Fibroblast of peridontal ligament (primary cell): ENCODE measurements at regions not wholly inside any gene's neighbourhood (a gene's known extent, or its start where the extent isn't known, plus 50 kb on each side); places are given as distances from the start of the nearest gene placed in this dataset.
"Not testable (repeated sequence)": the region's sequence is repeated elsewhere in the genome, so short reads cannot be mapped to it uniquely, and the experiment has no call there.

Experiments
- DNase-seq: peaks from one replicate; pipeline ENCODE4 v3.0.0-alpha.2; 2010; ENCODE audit errors: extremely low read depth

DNA sequence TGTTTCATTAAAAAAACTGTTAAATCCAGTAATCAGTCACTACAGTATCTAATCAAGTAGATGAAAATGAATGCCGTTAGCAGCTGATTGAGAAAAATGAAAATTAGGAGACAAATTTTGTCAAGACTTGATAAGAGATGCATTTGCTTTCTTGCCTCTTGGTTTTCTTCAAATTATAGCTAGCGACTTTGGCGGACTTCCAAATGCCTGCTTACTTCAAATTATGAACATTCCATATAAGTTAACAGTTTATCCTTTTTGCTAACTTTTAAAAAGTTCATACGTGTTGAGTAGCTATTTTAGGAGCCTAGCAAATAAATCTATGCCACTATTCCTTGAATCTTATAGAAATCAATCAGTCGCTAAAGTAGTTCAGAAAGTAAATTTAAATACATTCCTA, 58.8 kb downstream of the PPP4R3C start:
- no peak for DNase-seq

DNA sequence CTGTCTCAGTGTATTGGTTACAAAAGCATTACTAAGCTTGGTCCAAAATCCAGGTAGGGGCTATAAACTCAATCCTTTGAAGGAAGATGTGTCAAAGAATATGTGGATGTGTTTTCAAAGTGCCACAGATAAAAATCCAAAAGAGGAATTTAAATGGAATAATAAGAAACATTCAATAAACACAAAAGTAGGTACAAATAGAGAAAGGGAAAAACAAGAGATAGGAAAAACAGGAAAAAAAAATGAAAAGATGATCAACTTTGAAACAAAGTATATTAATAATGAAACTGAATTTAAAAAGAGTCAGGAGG, 64.0 kb downstream of the PPP4R3C start:
- no peak for DNase-seq

DNA sequence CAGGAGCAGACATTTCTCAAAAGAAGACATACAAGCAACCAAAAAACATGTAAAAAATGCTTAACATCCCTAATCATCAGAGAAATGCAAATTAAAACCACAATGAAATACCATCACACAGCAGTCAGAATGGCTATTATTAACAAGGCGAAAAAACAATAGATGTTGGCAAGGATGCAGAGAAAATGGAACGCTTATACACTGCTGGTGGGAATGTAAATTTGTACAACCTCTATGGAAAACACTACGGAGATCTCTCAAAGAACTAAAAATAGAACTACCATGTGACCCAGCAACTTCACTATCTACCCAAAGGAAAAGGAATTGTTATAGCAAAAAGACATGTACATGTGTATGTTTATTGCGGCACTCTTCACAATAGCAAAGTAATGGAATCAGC, 71.5 kb downstream of the PPP4R3C start:
- DNase-seq: no peak

DNA sequence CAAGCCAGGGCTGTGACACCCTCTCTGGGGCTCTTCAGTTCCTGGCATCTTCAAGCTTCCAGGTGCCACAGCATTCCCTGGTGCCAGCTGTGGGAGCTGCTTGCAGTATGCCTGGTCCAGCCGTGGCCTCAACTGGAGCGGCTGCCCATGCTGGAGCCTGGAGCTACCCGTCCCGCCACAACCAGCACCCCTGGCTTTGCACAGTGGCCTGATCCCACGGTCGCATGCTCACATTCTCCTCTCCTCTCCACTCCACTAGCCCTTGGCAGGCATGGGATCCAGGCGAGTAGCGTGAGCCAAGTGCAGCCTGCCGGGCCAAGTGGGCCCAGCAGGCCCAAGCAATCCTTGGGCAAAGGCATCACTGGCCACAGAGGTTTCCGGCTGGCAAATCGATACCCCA, 81.7 kb downstream of the PPP4R3C start:
- DNase-seq: no peak

DNA sequence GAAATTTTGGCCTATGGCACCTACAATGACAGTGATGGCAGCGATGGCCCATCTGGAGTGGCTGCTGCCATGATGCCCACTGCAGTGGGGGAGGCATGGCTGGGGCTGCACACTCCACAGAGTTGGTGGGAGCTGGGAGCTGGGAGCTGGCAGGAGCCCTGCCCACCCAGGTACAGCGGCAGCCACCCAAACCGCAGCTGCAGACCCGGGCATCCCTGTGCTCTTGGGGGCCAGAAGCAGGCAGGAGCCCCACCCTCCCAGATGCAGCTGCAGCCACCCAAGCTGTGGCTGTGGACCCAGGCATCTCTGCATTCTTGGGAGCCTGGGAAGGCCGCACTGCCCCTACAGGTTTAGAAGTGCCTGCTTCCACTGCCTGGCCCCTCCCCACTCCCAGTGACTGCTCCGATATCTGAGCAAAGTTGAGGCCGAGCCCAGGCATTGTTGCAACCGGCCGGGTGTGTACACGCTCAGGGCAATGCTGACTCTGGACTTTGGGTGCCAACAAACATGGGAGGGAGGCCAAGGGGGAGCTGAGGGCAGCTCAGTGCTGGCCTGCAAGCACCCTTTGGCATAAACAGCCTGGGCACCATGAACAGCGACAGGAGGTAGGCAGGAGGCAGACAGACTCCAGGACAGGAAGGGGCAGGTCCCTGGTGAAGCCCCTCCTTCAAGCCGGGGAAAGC, 82.8 kb downstream of the PPP4R3C start:
- DNase-seq: no peak

DNA sequence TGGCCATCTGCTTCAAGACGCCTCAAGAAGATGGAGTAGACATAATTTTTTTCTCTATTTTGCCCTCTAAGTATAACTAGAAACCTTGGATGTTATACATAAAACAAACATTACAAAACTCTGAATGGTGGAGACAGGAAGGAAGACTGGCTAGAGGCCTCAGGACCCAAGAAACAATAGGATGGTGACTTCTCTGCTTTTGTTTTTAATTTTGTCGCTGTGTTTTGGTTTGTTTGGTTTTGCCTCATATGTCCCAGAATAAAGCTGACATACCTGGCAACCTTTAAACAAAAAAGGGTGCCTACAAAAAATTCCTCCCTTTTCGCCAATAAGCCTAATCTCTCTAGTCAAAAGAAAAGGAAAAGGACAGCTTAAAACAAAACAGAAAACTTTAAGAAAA, 109.1 kb downstream of the PPP4R3C start:
- DNase-seq: no peak

DNA sequence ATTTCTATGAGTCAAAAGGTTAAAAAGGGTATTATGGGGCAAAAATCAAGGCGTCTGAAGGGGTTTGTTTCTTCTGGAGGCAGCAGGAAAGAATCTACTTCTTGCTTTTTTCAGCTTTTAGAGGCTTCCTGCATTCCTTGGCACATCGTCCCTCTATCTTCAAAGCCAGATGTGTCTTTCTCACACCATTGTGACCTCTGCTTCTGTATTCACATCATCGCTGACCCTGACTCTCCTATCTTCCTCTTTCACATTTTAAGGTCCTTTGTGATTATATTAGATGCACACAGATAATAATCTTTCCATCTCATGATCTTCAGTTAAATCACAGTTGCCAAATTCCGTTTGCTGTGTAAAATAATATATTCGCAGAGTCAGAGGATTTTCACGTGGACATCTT, 112.7 kb downstream of the PPP4R3C start:
- DNase-seq: no peak

DNA sequence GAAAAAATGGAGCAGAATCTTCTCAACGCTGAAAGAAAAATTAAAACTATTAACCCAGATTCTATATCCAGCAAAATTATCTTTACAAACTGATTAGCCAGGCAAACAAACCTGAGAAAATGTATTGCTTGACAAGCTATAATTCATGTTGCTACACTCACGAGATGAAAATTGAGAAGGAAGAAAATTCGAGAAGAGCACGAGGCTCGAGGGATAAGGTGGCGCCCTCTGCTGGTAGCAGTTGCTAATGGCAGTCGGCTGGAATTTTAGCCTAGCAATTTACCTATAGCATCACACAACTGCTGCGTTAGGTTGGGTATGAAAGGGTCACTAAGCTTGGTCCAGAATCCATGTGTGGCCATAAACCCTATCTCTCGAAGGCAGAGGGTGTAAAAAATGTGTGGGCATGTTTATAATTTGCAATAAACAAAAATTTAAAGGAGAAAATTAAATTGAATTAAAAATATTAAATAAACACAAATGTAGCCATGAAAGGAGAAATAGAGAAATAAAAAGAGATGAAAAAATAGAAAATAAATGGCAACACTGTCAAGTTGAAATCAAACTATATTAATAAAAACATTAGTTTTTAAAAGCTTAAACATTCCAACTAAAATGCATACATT, 126.6 kb downstream of the PPP4R3C start:
- DNase-seq: no peak

DNA sequence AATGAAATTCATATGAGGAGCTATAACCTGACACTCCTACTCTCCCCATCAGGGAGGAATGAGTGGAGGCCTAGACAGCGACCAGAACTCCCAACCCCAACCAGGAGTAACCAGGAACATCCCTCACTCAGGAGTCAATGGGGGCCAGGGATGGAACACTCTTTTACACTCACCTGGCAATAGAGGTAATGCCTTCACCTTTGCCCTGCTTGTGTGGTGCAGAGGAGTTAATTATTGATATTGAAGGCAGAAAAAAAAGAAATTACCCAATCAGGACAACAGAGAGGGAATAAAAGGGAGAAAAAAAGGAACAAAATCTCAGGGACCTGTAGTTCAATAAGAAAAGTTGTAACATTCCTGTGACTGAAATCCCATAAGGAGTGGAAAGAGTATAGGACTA, 141.5 kb downstream of the PPP4R3C start:
- DNase-seq: no peak

DNA sequence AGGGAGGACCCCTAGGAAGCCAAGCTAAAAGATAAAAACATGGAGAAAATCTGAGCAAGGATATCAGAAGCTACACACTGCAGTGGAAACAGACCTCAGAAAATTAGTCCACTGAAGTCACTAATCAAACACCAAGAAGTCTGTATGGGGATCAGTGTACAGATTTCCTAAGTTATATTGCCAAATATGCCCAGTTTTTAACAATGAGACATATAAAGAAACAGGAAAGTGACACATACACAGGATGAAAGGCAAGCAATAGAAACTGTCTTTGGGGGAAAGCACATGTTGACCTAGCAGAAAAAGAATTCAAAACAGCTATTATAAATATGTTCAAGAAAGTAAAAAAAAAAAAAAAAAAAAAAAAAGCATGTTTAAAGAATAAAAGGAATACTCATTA, 153.7 kb downstream of the PPP4R3C start:
- no peak for DNase-seq

DNA sequence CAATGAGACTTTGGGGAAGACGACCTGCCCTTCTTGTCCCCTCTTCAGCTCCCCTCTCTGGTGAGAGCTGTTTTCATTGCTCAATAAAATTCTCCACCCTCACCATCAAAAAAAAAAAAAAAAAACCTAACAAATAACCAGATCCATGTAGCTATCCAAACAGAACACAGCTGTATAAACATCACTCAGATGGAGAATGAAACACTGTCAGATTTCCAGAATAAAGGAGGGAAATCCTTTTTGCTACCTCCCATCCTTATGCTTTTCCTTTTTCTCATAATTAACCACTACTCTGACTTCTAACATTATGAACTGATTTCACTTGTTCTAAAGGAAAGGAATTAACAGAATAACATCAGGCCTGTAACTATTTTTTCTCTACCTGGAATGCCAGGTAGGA, 155.6 kb downstream of the PPP4R3C start:
- no peak for DNase-seq

DNA sequence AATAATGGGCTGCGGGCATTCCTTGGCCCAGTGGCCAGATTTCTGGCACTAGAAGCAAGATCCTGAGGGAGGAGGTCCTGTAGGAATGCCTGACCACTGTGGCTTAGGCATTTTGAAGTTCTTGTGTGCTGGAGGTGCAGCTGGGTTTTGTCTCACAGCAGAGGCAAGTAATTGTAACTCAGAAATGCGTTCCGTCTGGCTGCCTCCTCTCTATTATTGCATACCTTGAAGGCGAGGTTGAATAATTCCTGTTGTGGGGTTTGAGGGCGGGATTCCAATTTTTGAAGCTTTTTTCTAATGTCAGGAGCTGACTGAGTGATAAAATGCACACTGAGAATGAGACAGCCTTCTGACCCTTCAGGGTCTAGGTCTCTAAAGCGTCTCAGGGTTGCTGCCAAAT, 170.6 kb downstream of the PPP4R3C start:
- DNase-seq: not testable (repeated sequence)

DNA sequence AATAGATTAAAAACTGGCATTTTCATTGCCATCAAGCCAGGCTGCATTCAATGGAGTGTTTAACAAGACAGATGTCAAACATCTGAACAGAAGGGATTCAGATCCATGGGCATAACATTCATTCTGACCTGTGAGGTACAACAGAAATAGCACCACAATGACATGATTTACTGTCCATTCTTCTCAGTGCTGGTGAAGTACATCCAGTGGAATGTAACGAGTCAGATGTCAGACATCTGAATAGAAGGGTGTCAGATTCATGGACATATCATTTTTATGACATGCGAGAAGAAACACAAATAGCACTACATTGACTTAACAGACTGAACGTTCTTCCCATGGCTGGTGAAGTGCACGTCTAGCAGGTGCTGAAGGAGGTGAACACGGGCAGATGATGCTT, 186.4 kb downstream of the PPP4R3C start:
- DNase-seq: no peak

DNA sequence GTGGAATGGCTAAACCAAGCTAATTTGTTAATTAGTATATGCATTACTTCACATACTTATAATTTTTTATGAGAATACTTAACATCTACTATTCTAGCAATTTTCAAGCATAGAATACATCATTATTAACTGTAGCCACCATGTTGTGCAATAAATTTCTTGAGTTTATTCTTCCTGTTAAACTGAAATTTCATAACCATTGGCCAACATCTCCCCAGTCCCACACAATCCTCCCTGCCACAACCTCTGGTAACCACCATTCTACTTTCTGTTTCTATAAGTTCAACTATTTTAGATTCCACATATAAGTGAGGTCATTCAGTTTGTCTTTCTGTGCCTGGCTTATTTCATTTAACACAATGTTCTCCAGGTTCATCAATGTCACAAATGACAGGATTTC, 208.5 kb downstream of the PPP4R3C start:
- DNase-seq: no peak

DNA sequence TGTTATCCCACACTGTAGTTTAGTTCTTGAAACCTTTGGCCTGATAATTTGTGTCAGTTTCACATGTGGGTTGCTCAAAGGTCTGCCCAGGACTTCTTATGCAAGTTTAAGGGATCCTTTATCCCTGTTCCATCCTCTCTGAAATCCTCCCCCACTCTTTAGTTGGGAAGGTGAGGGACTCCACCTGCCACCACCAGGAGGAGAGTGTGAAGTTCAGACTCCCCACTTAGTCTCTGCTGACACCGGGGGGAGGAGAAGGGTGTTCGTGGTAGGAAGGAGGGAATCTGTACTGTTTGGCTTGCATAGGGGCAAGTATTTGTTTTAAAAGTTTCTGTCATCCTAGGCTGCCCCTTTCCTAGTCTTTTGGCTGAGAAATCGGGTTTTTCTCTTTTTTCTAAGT, 211.8 kb downstream of the PPP4R3C start:
- no peak for DNase-seq

DNA sequence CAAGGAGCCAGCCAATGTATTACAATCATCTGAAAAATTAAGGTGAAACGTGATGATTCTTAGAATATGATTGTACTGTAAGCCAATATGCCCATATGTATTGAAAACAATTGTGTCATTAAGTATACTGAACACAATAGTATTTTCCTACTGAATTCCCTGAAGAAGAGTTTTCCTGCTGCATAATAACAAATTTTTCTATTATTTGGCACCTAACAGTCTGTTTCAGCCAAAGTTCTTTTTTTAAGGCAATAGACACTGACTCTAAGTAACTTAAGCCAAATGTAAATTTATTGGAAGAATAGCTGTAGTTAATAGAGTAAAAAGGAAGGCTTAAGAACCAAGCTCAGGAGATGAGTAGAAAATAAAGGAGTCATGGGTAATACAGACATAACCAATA, 220.6 kb downstream of the PPP4R3C start:
- DNase-seq: no peak

DNA sequence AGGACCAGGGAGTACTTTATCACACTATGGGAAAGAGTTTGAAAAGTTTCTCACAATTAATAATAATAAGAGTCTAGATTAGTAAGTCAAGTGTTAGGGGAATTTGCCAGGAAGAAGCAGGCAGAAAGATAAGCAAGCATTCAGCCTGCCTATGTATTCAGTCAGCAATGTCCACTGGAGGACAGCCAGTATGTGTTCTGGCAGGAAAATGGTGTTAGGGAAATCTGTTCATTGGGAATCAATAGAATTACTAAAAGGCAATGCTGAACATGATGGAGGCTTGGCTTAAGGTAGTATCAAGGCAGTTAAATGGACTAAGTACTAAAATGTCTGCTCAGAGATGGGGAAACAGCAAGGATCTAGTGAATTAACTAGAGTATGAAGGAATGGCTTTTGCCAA, 221.2 kb downstream of the PPP4R3C start:
- no peak for DNase-seq

DNA sequence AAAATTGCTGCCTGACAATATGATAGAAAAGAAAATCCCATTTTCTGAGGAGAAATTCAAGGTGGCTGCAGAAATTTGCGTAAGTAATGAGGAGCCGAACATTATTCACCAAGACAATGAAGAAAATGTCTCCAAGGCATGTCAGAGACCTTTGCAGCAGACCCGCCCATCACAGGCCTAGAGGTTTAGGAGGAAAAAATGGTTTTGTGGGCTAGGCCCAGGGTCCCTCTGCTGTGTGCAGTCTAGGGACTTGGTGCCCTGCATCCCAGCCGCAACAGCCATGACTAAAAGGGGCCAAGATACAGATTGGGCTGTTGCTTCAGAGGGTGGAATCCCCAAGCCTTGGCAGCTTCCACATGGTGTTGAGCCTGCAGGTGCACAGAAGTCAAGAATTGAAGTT, 223.1 kb downstream of the PPP4R3C start:
- DNase-seq: not testable (repeated sequence)

DNA sequence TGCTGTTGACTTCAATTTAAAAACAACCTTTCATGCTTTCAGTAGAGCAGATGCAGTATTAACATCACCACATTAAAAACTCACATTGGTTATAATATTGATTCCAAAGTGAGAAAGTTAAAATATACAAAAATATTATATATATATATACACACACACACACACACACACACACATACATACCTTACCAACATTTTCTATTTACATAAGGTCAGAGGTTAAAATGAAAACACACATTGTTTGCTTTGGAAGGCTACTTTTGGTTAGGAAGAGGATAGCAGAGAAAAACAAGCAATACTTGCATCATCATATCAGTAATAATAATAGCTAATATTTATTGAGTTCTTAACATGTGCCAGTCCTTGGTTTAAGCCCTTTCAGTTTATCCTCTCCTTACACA, 226.5 kb downstream of the PPP4R3C start:
- no peak for DNase-seq

DNA sequence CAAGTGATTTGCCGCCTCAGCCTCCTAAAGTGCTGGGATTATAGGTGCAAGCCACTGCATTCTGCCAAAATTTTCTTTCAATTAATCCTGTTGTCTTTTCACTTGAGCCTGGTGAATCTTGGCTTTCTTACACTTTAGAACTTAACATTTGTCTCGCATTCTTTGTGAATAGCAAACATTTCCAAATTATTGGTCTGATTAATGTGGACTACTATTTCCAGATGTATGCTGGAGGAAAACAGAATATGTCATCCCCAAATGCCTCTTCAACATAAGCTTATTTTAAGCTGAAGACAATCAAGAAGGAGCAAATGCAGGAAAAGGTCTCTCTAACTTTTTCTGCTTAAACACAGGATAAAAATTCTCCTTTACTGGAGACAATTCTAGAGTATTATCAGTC, 233.4 kb downstream of the PPP4R3C start:
- DNase-seq: no peak

DNA sequence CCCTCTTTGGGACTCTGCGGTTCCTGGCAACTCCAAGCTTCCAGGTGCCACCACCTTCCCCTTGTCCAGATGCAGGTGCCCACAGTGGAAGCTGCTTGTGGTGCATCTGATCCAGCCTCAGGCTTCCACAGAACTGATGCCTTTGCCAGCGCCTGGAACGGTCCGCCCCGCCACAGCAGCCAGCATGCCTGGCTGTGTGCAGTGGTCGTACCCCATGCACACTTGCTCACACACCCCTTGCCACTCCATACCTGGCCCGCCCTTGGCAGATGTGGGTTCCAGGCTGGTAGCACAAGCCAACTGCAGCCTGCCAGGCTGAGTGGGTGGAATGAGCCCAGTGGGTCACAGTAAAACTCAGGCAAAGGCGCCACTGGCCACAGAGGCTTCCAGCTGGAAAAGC, 240.5 kb downstream of the PPP4R3C start:
- DNase-seq: no peak

DNA sequence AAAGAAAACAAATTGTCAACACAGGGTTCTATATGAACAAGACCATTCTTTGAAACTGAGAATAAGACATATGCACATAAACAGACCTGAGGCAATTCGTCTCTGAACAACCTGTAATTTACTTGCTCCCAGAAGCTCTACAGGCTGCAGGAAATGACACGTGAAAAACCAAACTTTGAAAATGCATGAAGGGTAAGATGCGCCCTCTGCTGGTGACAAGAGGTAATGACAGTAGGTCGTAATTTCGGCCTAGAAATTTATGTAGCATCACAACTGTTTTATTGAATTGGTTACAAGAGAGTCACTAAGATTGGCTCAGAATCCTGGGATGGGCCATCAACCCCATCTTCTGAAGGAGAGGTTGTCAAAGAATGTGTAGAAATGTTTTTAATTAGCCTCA, 276.5 kb downstream of the PPP4R3C start:
- peak; percentile 21 for DNase-seq

DNA sequence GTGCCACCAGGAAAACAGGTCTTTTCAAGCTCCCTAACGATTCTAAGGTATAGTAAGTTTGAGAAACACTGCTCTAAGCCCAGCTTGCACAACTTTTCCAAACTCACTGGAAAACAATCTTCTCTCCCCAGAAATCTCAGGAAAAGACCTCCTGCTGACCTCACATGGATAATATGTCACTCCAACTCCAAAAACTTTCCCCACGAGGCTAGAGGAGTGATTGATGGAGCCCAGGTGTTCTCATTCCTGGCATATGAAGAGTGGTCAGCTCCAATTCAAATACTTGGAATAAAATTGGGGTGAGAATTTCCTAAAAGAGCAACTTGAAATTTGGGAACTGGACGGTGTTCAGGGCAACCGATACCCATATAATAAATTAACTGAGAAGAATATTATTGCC, 299.9 kb downstream of the PPP4R3C start:
- no peak for DNase-seq

DNA sequence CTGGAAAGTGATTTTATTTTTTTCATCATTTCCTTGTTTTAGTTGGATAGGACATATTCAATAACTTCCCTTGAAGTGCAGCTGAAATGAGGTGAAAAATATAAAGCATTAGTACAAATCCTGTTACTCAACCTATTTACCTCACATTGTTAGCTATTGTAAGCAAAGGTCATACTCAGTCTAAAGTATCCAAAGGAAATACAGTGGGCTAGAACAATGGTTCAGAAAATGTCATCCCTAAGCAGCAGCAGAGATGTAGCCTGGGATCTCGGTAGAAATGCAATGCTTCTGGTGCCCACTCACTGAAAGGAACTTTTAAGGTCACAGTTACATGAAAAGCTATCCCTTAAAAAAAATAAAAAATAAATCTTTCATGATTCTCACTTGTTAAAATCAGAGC, 300.6 kb downstream of the PPP4R3C start:
- DNase-seq: no peak
